Epithelial cell of proximal tubule (primary cell): ENCODE measurements at regions not wholly inside any gene's neighbourhood (a gene's known extent, or its start where the extent isn't known, plus 50 kb on each side); places are given as distances from the start of the nearest gene placed in this dataset.

ENCODE experiments used
- DNase-seq: peaks from one replicate; pipeline ENCODE4 v3.0.0-alpha.2; 2011; ENCODE audit warnings: low read depth
- H3K4me3 ChIP-seq: 2 replicates; pipeline ENCODE4 v1.5.1; 2011; ENCODE audit warnings: low read depth, mild to moderate bottlenecking, low read length
- TF ChIP-seq, protein P1 (sequence below): conservative IDR thresholded peaks from 2 replicates; pipeline ENCODE4 v1.5.1; 2012; ENCODE audit warnings: low read depth, mild to moderate bottlenecking, low read length

DNA sequence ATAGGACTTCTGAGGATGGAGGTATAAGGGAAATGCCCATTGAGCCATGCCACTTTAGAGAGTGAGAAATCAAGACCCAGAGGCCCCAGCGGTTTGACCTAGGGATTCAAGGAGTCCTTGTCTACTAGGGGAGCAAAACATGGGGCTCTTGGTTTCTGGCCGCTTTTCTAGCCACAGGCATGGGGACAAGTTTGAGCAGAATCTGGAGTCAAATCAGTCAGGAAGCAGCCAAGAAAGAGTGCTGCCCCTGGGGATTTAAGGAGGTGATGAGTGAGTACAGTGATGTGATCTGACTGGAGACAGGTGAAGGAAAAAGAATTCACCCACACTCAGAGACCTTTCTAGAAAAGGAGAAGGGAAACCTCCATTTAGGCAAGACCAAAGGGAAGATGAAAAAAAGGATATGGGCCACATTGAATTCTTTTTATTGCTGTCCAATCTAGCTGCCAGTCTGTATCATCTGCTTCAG is 244.0 kb upstream of the TBC1D5 start:
- H3K4me3 ChIP-seq, result no peak overlapping the region
- TF ChIP-seq, protein P1, sequence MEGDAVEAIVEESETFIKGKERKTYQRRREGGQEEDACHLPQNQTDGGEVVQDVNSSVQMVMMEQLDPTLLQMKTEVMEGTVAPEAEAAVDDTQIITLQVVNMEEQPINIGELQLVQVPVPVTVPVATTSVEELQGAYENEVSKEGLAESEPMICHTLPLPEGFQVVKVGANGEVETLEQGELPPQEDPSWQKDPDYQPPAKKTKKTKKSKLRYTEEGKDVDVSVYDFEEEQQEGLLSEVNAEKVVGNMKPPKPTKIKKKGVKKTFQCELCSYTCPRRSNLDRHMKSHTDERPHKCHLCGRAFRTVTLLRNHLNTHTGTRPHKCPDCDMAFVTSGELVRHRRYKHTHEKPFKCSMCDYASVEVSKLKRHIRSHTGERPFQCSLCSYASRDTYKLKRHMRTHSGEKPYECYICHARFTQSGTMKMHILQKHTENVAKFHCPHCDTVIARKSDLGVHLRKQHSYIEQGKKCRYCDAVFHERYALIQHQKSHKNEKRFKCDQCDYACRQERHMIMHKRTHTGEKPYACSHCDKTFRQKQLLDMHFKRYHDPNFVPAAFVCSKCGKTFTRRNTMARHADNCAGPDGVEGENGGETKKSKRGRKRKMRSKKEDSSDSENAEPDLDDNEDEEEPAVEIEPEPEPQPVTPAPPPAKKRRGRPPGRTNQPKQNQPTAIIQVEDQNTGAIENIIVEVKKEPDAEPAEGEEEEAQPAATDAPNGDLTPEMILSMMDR, result no peak
- DNase-seq, result no peak

DNA sequence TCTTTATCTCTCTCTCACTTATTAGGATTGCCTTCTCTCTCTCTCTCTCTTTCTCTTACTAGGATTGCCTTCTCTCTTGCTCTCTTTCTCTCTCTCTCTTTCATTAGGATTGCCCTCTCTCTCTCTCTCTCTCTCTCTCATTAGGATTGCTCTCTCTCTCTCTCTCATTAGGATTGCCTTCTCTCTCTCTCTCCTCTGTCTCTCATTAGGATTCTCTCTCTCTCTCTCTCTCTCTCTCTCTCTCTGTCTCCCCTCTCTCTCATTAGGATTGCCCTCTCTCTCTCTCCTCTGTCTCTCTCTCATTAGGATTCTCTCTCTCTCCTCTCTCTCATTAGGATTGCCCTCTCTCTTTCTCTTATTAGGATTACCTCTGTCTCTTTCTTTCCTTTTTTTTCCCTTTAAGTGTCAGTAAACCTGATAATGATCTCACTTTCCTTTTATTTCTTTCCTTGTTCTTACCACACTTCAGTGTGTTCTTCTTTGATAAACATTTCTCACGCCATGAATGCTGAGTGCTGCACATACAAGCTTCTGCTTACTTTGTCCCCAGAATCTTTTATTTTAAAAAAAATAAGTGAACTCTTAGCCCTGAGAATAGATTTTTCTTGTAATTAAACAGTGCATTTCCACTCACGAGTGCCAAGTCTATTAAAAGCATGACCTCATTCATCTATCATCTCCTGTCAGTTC is 243.4 kb upstream of the TBC1D5 start:
- no peak overlapping the region for H3K4me3 ChIP-seq
- no peak for DNase-seq
- TF ChIP-seq, protein P1, result no peak

DNA sequence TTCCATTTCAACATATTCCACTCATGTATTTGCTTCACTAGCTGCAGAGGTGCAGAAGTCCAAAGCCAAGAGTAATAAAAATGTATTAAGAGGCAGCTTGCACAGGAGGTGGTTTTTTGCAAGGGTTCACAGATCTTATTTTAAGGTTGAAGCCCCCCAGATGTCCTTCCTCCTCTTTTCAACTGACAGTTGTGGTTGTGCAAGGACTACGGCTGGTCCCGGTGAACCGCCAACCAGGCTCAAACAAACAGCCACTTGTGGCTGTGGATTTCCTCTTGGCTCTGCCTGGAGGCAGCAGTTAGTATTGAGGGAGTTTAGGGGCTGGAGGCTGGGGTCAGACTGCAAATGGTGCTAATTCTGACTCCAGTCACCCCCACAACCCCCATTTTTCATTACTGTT is 240.7 kb upstream of the TBC1D5 start:
- no peak for DNase-seq
- H3K4me3 ChIP-seq, result no peak overlapping the region
- TF ChIP-seq, protein P1, result no peak

DNA sequence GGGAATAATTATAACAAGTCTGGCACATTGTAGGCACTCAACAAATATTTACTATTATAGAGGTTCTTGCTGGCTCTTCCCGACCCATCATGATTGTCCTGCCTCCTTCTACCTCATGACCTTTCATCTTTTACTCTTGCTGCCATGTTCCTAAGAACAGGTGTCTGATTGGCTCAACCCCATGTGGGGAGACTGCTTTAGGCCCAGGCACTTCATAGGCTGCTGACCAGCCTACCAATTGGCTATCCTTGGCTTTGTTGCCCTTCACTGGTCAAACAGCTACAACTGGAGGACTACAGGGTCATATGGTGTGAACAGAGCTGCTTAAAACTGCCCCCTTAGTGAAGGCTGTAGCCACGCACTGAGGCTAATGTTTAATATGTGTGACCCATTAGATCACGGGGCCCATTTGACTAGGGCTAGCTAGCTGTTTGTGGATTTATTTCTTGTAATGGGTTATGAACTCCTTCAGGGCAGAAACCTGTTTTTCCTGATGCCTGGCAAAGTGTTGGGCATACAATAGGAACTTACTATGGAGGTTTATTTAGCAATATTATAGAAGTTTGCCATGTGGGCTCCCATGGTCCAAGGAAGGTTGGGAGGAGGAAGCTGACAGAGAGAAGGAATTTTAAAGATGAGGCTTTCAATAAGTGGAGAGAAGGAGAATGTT is 239.9 kb upstream of the TBC1D5 start:
- no peak for DNase-seq
- H3K4me3 ChIP-seq, result no peak overlapping the region

DNA sequence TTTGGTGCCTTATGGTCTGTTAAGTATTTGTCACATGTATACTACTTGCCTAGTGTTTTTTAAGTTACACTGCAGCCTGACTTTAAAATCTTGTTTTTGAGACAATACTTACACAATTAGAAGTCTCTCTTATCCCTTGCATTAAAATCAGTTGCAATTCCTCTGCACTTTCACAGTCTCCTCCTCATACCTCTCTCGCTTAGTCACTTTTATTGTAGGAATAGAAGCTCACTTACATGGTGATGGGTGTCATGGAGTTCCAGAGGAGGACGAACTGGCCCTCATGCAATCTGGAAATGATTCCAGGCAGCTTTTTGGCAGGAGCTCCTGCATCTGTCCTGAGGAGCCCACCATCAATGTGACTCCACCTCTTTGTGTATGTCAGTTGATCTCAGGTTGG is 238.4 kb upstream of the TBC1D5 start:
- TF ChIP-seq, protein P1, result no peak
- H3K4me3 ChIP-seq, result no peak overlapping the region
- DNase-seq, result no peak

More for the DNA sequence above, 239.9 kb upstream of the TBC1D5 start:
- TF ChIP-seq, protein P1, result no peak

DNA sequence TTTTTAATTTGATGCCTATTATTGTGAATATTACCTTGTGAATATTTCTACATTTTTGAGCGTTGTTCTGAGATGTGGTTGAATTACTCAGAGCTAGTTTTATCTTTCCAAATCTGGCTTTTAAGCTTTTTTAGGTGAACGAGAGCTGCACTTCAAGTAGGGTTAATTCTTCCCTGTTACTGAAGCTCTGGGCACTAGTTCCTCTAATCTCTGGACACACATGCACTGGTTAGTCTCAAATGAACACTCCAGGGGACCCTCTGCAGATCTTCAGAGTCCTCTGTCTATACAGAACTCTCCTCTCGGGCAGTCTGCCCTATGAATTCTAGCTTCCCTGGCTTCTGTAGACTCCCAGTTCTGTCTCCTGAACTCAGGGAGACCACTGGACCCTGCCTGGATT is 237.5 kb upstream of the TBC1D5 start:
- no peak for DNase-seq
- TF ChIP-seq, protein P1, result no peak
- no peak overlapping the region for H3K4me3 ChIP-seq
